GM13976 (cell line): ENCODE measurements at regions not wholly inside any gene's neighbourhood (a gene's known extent, or its start where the extent isn't known, plus 50 kb on each side); places are given as distances from the start of the nearest gene placed in this dataset.
"Not testable (repeated sequence)": the region's sequence is repeated elsewhere in the genome, so short reads cannot be mapped to it uniquely, and the experiment has no call there.

Experiments used
- DNase-seq: peaks from one replicate; pipeline ENCODE4 v3.0.0; 2012; ENCODE audit warnings: low spot score
- CTCF ChIP-seq: IDR thresholded peaks from 2 replicates; pipeline ENCODE4 v1.5.1; 2012; ENCODE audit warnings: borderline replicate concordance, mild to moderate bottlenecking; ENCODE audit not compliant: insufficient read depth; ENCODE audit errors: extremely low read depth, missing control alignments, control extremely low read depth
- in situ Hi-C: fragments of 300-500 bp; cut with MboI; formaldehyde crosslinking; loops from one replicate; pipeline ENCODE4 v1.12.0; 2022; ENCODE audit warnings: low sequenced_read_pairs, mixed read lengths, inconsistent platforms; ENCODE audit not compliant: unreplicated experiment

DNA sequence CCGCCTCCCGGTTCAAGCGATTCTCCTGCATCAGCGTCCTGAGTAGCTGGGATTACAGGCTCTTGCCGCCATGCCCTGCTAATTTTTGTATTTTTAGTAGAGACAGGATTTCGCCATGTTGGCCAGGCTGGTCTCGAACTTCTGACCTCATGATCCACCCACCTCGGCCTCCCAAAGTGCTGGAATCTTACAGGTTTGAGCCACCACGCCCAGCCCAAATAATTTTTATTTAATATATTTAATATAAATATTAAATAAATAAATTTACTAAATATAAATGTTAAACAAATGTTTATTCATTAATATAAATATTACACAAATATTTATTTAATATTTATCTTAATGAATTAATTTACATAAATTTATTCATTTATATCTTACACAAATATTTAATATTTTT is 120.2 kb downstream of the SHOX start:
- in situ Hi-C loops, result no loop called here
- no peak for TF ChIP-seq CTCF
- DNase-seq, result no peak

DNA sequence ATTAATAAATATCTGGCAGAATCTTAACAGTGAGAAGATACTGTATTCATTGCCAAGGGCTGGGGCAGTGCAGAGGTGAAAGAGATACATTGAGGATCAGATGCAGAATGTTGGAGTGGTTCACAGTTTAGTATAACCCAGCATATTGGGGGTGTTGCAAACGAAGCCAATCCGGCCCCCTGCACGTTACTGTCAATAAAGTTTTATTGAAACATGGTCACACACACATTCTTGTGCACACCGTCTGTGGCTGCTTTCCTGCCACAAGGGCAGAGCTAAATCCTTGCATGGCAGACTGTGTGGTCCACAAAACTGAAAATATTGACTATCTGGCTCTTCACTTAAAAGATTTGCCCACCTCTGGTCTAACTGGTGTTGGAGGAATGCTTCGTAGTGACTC is 119.7 kb downstream of the SHOX start:
- DNase-seq, result no peak
- in situ Hi-C loops, result no loop called here

DNA sequence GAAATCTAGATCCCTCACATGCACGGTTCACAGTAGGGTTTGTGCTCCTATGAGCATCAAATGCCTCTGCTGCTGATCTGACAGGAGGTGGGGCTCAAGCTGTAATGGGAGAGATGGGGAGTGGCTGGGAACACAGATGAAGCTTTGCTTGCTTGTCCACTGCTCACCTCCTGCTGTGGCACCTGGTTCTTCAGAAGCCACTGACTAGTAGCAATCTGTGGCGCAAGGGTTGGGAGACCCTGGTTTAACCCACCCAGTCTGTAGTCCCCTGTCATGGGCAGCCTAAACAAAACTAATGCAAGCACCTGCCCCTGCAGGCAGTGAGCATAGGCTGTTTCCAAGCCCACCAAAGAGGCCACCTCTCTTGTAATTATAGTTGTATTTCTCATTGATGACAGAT is 116.6 kb downstream of the SHOX start:
- in situ Hi-C loops, result no loop called here
- no peak for DNase-seq
- no peak for TF ChIP-seq CTCF

More for the DNA sequence above, 119.7 kb downstream of the SHOX start:
- no peak for TF ChIP-seq CTCF

- in situ Hi-C loops, result no loop called here
- TF ChIP-seq CTCF, result no peak
- DNase-seq, result no peak
Observed at GRCh38 chrX:739611-740010, 109.0 kb downstream of the SHOX start.

GRCh38 chrX:737021-737420 is 106.4 kb downstream of the SHOX start:
- DNase-seq, in situ Hi-C loops: not testable (repeated sequence)

GRCh38 chrX:734362-734761 is 103.8 kb downstream of the SHOX start:
- DNase-seq, result no peak
- in situ Hi-C loops, result no loop called here
- no peak for TF ChIP-seq CTCF

DNA sequence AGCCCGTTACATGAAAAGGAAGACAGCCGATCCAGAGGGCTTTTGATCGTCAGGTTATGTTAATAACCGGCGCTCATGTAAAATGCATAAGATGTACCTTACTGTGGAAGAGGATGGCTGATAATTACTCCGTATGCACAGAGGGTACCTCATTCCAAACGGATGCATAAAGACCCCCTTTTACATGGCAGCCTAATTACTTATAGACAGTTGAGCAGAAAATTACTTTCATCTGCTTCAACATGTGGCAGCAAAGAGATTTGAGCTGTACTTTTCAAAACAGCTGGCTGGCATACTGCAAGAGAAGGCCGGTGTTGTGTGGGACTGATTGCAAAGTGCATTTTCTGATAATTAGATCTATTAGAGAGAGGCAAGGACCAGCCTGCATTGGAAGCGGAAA is 103.4 kb downstream of the SHOX start:
- DNase-seq, result no peak
- in situ Hi-C loops, result no loop called here
- TF ChIP-seq CTCF, result no peak
